BJ (cell line): ENCODE measurements at regions not wholly inside any gene's neighbourhood (a gene's known extent, or its start where the extent isn't known, plus 50 kb on each side); places are given as distances from the start of the nearest gene placed in this dataset.

Experiments
- CTCF ChIA-PET: fragments of 350-600 bp; formaldehyde crosslinking; extraction: SDS; loops from one replicate; lab custom pipeline; 2021; ENCODE audit warnings: antibody characterized with exemption, inconsistent platforms; lab: Yijun Ruan, JAX
- POLR2A ChIA-PET: fragments of 300-600 bp; sonication (Branson Sonifier 250); formaldehyde crosslinking; extraction: SDS; loops from one replicate; lab custom pipeline; 2021; ENCODE audit warnings: antibody characterized with exemption; lab: Charles Lee
- DNase-seq: peaks from one replicate; pipeline ENCODE4 v3.0.0-alpha.2; 2011; ENCODE audit warnings: low read depth
- H3K27me3 ChIP-seq: 2 replicates; pipeline ENCODE4 v1.6.0; 2011; ENCODE audit warnings: low read length; ENCODE audit not compliant: control insufficient read depth, insufficient read depth
- H3K36me3 ChIP-seq: 2 replicates; pipeline ENCODE4 v1.5.1; 2011; ENCODE audit warnings: low read length; ENCODE audit not compliant: control insufficient read depth, insufficient read depth
- H3K4me3 ChIP-seq: 2 replicates; pipeline ENCODE4 v1.5.1; 2011; ENCODE audit warnings: low read depth, mild to moderate bottlenecking, control low read depth, low read length
- TF ChIP-seq, protein P1 (sequence below): IDR thresholded peaks from 2 replicates; pipeline ENCODE4 v1.5.1; 2011; ENCODE audit warnings: low read depth, mild to moderate bottlenecking, control low read depth, inconsistent platforms, low read length, moderate library complexity; ENCODE audit not compliant: insufficient read depth

- ChIA-PET CTCF (no interaction called here), POLR2A (no interaction called here)
- TF ChIP-seq, protein P1, sequence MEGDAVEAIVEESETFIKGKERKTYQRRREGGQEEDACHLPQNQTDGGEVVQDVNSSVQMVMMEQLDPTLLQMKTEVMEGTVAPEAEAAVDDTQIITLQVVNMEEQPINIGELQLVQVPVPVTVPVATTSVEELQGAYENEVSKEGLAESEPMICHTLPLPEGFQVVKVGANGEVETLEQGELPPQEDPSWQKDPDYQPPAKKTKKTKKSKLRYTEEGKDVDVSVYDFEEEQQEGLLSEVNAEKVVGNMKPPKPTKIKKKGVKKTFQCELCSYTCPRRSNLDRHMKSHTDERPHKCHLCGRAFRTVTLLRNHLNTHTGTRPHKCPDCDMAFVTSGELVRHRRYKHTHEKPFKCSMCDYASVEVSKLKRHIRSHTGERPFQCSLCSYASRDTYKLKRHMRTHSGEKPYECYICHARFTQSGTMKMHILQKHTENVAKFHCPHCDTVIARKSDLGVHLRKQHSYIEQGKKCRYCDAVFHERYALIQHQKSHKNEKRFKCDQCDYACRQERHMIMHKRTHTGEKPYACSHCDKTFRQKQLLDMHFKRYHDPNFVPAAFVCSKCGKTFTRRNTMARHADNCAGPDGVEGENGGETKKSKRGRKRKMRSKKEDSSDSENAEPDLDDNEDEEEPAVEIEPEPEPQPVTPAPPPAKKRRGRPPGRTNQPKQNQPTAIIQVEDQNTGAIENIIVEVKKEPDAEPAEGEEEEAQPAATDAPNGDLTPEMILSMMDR, result no peak
- DNase-seq, result no peak
- H3K27me3 ChIP-seq, result no peaks in the 10 kb centered on the region
- no peak overlapping the region for H3K4me3 ChIP-seq
- H3K36me3 ChIP-seq, result no peaks in the 10 kb centered on the region
Measured at GRCh38 chr5:30846171-30846570, 347.3 kb upstream of the CDH6 start.

DNA sequence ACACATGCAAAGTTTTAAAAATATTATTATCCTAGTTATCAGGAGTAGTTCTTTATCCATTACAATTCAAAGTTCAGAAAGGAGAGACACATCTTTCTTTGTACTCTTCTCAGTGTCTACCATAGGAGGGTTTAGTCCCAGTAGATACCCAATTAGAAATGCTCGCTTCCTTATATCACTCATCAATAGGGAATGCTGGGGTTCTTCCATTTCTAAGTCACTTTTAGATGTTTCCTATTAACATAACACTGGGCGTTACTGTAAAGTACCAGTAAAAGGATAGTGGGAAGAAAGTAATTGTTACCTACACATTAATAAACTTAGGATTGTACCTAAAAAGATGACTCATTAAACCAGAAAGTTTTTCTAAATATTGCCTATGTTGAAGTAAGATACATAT lies 348.3 kb upstream of the CDH6 start:
- TF ChIP-seq, protein P1, result no peak
- H3K27me3 ChIP-seq, result no peaks in the 10 kb centered on the region
- no peak for DNase-seq
- H3K36me3 ChIP-seq, result no peaks in the 10 kb centered on the region
- ChIA-PET CTCF (no interaction called here), POLR2A (no interaction called here)
- no peak overlapping the region for H3K4me3 ChIP-seq

- TF ChIP-seq, protein P1, result no peak
- Histone ChIP-seq H3K27me3 (no peaks in the 10 kb centered on the region), H3K36me3 (no peaks in the 10 kb centered on the region), H3K4me3 (no peak overlapping the region)
- ChIA-PET POLR2A (no interaction called here), CTCF (no interaction called here)
- DNase-seq, result no peak
Measured at GRCh38 chr5:30843541-30843940, 349.9 kb upstream of the CDH6 start.

DNA sequence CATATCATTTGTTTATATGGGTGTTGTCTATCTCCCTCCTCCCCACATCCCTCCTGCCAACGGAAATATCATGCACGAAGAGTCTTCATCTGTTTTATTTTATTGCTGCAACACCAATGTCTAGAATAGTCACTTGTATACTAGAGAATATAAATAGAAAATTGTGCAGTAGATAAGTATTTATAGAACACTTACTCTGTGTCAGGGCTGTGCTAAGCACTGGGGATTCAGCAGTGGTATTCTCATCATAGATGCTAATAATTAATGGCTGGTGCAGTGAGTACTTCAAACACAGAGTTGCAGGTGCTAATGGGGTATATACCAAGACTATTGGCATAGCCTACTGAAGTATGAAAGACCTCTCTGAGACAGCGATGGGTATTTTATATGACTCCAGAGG lies 353.5 kb upstream of the CDH6 start:
- no peak for DNase-seq
- H3K36me3 ChIP-seq, result no peaks in the 10 kb centered on the region
- H3K27me3 ChIP-seq, result no peaks in the 10 kb centered on the region
- CTCF ChIA-PET, result interaction anchor here (0.9 kb wide), 1 partner anchor 18 kb away, joined by 3 read pairs; no protein-coding TSS in a partner anchor
- POLR2A ChIA-PET, result no interaction called here
- H3K4me3 ChIP-seq, result no peak overlapping the region
- TF ChIP-seq, protein P1, result no peak

DNA sequence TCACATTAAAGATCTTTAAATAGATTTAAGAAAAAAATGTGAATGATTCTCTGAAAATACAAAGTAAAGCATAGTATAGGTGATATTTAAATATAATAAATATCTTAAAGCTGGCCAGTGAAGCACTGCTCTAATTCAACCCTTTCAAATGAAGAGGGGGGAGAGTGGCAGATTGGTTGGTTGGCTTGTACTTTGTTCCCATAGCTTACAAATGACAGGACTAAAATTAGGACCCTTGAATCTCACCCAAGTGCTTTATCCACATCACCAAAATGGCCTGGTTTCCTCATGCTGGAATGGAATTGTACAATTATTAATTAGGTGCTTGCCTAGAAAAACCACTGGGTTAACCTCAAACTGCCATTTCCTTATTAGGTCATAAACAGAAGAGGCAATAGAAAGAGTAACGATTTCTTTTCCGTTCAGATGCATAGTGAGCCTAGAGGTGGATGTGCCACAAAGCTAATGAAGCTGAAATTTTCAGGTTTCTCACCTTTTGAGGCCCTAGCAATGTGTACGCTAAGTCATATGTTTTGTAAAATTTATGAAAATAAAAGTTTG lies 354.5 kb upstream of the CDH6 start:
- no peak overlapping the region for H3K4me3 ChIP-seq
- no peak for DNase-seq
- H3K27me3 ChIP-seq, result no peaks in the 10 kb centered on the region
- ChIA-PET CTCF (no interaction called here), POLR2A (no interaction called here)
- no peaks in the 10 kb centered on the region for H3K36me3 ChIP-seq
- TF ChIP-seq, protein P1, result no peak
